ENCODE measurements at regions not wholly inside any gene's neighbourhood (a gene's known extent, or its start where the extent isn't known, plus 50 kb on each side); places are given as distances from the start of the nearest gene placed in this dataset.

DNA sequence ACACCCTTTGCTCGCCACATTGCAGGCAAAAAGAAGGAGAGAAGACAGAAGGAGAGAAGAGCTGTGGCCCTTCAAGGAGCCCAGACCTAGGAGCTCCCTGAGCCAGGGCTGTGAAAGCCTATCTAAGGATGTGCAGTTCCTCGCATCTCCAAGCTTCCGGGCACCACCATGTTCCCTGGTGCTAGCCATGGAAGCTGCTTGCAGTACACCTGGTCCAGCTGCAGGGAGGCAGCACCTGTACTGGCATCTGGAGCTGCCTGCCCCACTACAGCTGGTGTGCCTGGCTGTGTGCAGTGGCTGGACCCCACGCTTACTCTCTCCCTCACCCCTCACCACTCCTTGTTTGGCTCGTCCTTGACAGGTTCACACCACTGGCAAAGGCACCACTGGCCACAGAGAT is 1111.8 kb upstream of the POT1 start:
- no peak for TF ChIP-seq ZNF699 (CRISPR knock-in tag; IDR thresholded peaks at IDR 0.05; ENCODE audit: insufficient replicate concordance)
- no peak for TF ChIP-seq CXXC5 (CRISPR knock-in tag; IDR thresholded peaks at IDR 0.05)
- no peak for TF ChIP-seq ZNF79 (CRISPR knock-in tag; IDR thresholded peaks at IDR 0.05; ENCODE audit: low read depth)
- 0% methylated on average over 5 of the region's 5 CpGs for WGBS (ENCODE audit: insufficient coverage, low coverage, missing lambda C conversion rate)
- CTCF ChIA-PET (ENCODE audit: low intra/inter-chr PET ratio), result no interaction called here

GRCh38 chr7:126040114-126041045 is 1110.8 kb upstream of the POT1 start:
- TF ChIP-seq YY1 (IDR thresholded peaks at IDR 0.05; ENCODE audit: borderline replicate concordance in 1 of 3, control insufficient read depth in 1 of 3, extremely low read depth in 1 of 3, insufficient read depth in 3 of 3, insufficient read length in 1 of 3, insufficient replicate concordance in 2 of 3, low read depth in 1 of 3, low read length in 2 of 3), result no peak
- TF ChIP-seq, protein P1, sequence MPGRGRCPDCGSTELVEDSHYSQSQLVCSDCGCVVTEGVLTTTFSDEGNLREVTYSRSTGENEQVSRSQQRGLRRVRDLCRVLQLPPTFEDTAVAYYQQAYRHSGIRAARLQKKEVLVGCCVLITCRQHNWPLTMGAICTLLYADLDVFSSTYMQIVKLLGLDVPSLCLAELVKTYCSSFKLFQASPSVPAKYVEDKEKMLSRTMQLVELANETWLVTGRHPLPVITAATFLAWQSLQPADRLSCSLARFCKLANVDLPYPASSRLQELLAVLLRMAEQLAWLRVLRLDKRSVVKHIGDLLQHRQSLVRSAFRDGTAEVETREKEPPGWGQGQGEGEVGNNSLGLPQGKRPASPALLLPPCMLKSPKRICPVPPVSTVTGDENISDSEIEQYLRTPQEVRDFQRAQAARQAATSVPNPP (IDR thresholded peaks at IDR 0.05; ENCODE audit: borderline replicate concordance, insufficient read depth, insufficient read length), result no peak
- TF ChIP-seq, protein P2, sequence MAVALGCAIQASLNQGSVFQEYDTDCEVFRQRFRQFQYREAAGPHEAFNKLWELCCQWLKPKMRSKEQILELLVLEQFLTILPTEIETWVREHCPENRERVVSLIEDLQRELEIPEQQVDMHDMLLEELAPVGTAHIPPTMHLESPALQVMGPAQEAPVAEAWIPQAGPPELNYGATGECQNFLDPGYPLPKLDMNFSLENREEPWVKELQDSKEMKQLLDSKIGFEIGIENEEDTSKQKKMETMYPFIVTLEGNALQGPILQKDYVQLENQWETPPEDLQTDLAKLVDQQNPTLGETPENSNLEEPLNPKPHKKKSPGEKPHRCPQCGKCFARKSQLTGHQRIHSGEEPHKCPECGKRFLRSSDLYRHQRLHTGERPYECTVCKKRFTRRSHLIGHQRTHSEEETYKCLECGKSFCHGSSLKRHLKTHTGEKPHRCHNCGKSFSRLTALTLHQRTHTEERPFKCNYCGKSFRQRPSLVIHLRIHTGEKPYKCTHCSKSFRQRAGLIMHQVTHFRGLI (CRISPR knock-in tag; IDR thresholded peaks at IDR 0.05), result no peak
- TF ChIP-seq ZNF217 (CRISPR knock-in tag; IDR thresholded peaks at IDR 0.05), result no peak
- Histone ChIP-seq H3K9me3 (replicated peaks; ENCODE audit: control insufficient read depth, insufficient read depth, low read depth, low read length) (0 out of 2 replicates have a peak, but pooled peaks cover 4% of the 10 kb centered on the region), H3K27ac (ENCODE audit: extremely low read depth, low read depth, low read length) (no peak overlapping the region), H3K9ac (ENCODE audit: insufficient read depth in 1 of 2, low read depth in 2 of 2, low read length in 2 of 2) (no peak overlapping the region), H3K4me3 (no peak overlapping the region), H3K36me3 (ENCODE audit: control insufficient read depth, insufficient read depth, low read length) (no peaks in the 10 kb centered on the region), H3K4me2 (ENCODE audit: insufficient read depth, low read length) (no peak overlapping the region), H3K9me1 (ENCODE audit: control insufficient read depth, insufficient read depth, low read length) (no peaks in the 10 kb centered on the region), H4K20me1 (replicated peaks; ENCODE audit: control insufficient read depth, insufficient read depth, low read length) (no peaks in the 10 kb centered on the region), H3K27me3 (ENCODE audit: control insufficient read depth in 2 of 2, insufficient read depth in 2 of 2, low read length in 2 of 2) (no peaks in the 10 kb centered on the region), H2AFZ (ENCODE audit: low read depth, low read length) (no peak overlapping the region), H3K79me2 (ENCODE audit: control insufficient read depth, insufficient read depth, low read length) (no peaks in the 10 kb centered on the region), H3K4me1 (replicated peaks in 1 of 2; ENCODE audit: control insufficient read depth in 2 of 2, insufficient read depth in 2 of 2, low read length in 2 of 2) (no peaks in the 10 kb centered on the region)
- 1% methylated on average over 18 of the region's 18 CpGs for WGBS (ENCODE audit: insufficient coverage, low coverage, missing lambda C conversion rate)
- ATAC-seq, result no peak
- POLR2A ChIA-PET, result no interaction called here
- no peak for FAIRE-seq
- CTCF ChIA-PET (ENCODE audit: low intra/inter-chr PET ratio), result no interaction called here
- intact Hi-C loops (cut with micrococcal nuclease) (no loop called here), in situ Hi-C loops (cut with MboI) (no loop called here)
- no TSS peak for BruUV-seq (replicated peaks)
- DNase-seq (ENCODE audit: extremely low read depth in 1 of 4, low spot score in 3 of 4), result no peak

More for the DNA sequence above, 1111.8 kb upstream of the POT1 start:
- Histone ChIP-seq H3K79me2 (ENCODE audit: control insufficient read depth, insufficient read depth, low read length) (no peaks in the 10 kb centered on the region), H2AFZ (ENCODE audit: low read depth, low read length) (no peak overlapping the region), H3K9me1 (ENCODE audit: control insufficient read depth, insufficient read depth, low read length) (no peaks in the 10 kb centered on the region), H3K27ac (ENCODE audit: extremely low read depth, low read depth, low read length) (no peak overlapping the region), H3K4me2 (ENCODE audit: insufficient read depth, low read length) (no peak overlapping the region), H3K27me3 (ENCODE audit: control insufficient read depth in 2 of 2, insufficient read depth in 2 of 2, low read length in 2 of 2) (no peaks in the 10 kb centered on the region), H3K9me3 (replicated peaks; ENCODE audit: control insufficient read depth, insufficient read depth, low read depth, low read length) (0 out of 2 replicates have a peak, but pooled peaks cover 4% of the 10 kb centered on the region), H3K4me3 (no peak overlapping the region), H3K36me3 (ENCODE audit: control insufficient read depth, insufficient read depth, low read length) (no peaks in the 10 kb centered on the region), H3K4me1 (replicated peaks in 1 of 2; ENCODE audit: control insufficient read depth in 2 of 2, insufficient read depth in 2 of 2, low read length in 2 of 2) (no peaks in the 10 kb centered on the region), H3K9ac (ENCODE audit: insufficient read depth in 1 of 2, low read depth in 2 of 2, low read length in 2 of 2) (no peak overlapping the region), H4K20me1 (replicated peaks; ENCODE audit: control insufficient read depth, insufficient read depth, low read length) (no peaks in the 10 kb centered on the region)
- ATAC-seq (no peak), FAIRE-seq (no peak), DNase-seq (ENCODE audit: extremely low read depth in 1 of 4, low spot score in 3 of 4) (no peak)
- BruUV-seq (replicated peaks), result no TSS peak
- in situ Hi-C loops (cut with MboI), result no loop called here
- POLR2A ChIA-PET, result interaction anchor here (0.6 kb wide), 1 partner anchor 15 kb away, joined by 3 read pairs; no protein-coding TSS in a partner anchor
- intact Hi-C loops (cut with micrococcal nuclease), result no loop called here
